DND-41 (cell line): ENCODE measurements at regions not wholly inside any gene's neighbourhood (a gene's known extent, or its start where the extent isn't known, plus 50 kb on each side); places are given as distances from the start of the nearest gene placed in this dataset.

Source experiments
- CTCF ChIP-seq: IDR thresholded peaks from 2 replicates; pipeline ENCODE4 v1.5.1; 2012; ENCODE audit warnings: borderline replicate concordance, low read length, moderate library complexity, mild to moderate bottlenecking; ENCODE audit not compliant: poor library complexity, severe bottlenecking; ENCODE audit errors: extremely low read depth
- EZH2 ChIP-seq: IDR thresholded peaks from 3 replicates; pipeline ENCODE4 v1.6.1; 2012; ENCODE audit warnings: borderline replicate concordance, low read depth, mild to moderate bottlenecking, moderate library complexity, low read length, inconsistent platforms; ENCODE audit not compliant: severe bottlenecking

GRCh38 chr4:80142394-80143306, 54.7 kb upstream of the PRDM8 start:
- TF ChIP-seq CTCF (no peak), EZH2 (no peak)
